Neural progenitor cell (in vitro differentiated cells): ENCODE measurements at regions not wholly inside any gene's neighbourhood (a gene's known extent, or its start where the extent isn't known, plus 50 kb on each side); places are given as distances from the start of the nearest gene placed in this dataset.

Experiments used
- DNase-seq: peaks from one replicate; pipeline ENCODE4 v3.0.0-alpha.2; 2016; ENCODE audit warnings: low spot score
- H2AFZ ChIP-seq: fragments of 200-600 bp; sonication (generic); replicated peaks from 2 replicates; pipeline ENCODE4 v1.6.1; 2016; ENCODE audit warnings: antibody characterized with exemption
- H3F3A ChIP-seq: fragments of 200-600 bp; sonication (generic); 2 replicates; pipeline ENCODE4 v1.6.1; 2016; ENCODE audit warnings: antibody characterized with exemption, low read depth
- H3K27ac ChIP-seq: fragments of 200-600 bp; sonication (generic); 2 replicates; pipeline ENCODE4 v1.5.1; 2016; ENCODE audit warnings: mild to moderate bottlenecking
- H3K27me3 ChIP-seq: fragments of 200-600 bp; sonication (generic); 2 replicates; pipeline ENCODE4 v1.6.1; 2016; ENCODE audit warnings: mild to moderate bottlenecking, moderate library complexity
- H3K36me3 ChIP-seq: fragments of 200-600 bp; sonication (generic); 2 replicates; pipeline ENCODE4 v1.5.1; 2016
- H3K4me1 ChIP-seq: fragments of 200-600 bp; sonication (generic); 2 replicates; pipeline ENCODE4 v1.6.1; 2016; ENCODE audit warnings: mixed run types
- H3K4me2 ChIP-seq: fragments of 200-600 bp; sonication (generic); 2 replicates; pipeline ENCODE4 v1.6.1; 2016
- H3K4me3 ChIP-seq: fragments of 200-600 bp; sonication (generic); 2 replicates; pipeline ENCODE4 v1.5.1; 2016
- H3K79me2 ChIP-seq: fragments of 200-600 bp; sonication (generic); 2 replicates; pipeline ENCODE4 v1.6.1; 2016; ENCODE audit warnings: low read depth
- H3K9ac ChIP-seq: fragments of 200-600 bp; sonication (generic); 2 replicates; pipeline ENCODE4 v1.6.1; 2016
- H3K9me3 ChIP-seq: fragments of 200-600 bp; sonication (generic); 2 replicates; pipeline ENCODE4 v1.5.1; 2016; ENCODE audit warnings: low read depth
- H4K20me1 ChIP-seq: fragments of 200-600 bp; sonication (generic); 2 replicates; pipeline ENCODE4 v1.6.1; 2016; ENCODE audit warnings: low read depth
- H3K27ac Mint-ChIP-seq: 3 replicates; pipeline ENCODE4 v1.8.0; 2021; ENCODE audit warnings: mixed read lengths
- H3K27me3 Mint-ChIP-seq: 2 replicates; pipeline ENCODE4 v1.8.0; 2022; ENCODE audit warnings: low read depth, mild to moderate bottlenecking, inconsistent platforms, moderate library complexity, mixed read lengths; ENCODE audit not compliant: insufficient read depth
- H3K36me3 Mint-ChIP-seq: 3 replicates; pipeline ENCODE4 v1.8.0; 2021; ENCODE audit warnings: mixed read lengths
- H3K4me1 Mint-ChIP-seq: 3 replicates; pipeline ENCODE4 v1.8.0; 2021; ENCODE audit warnings: mixed read lengths
- H3K4me3 Mint-ChIP-seq: 3 replicates; pipeline ENCODE4 v1.8.0; 2021; ENCODE audit warnings: mild to moderate bottlenecking, moderate library complexity, mixed read lengths
- H3K9me3 Mint-ChIP-seq: 3 replicates; pipeline ENCODE4 v1.8.0; 2020; ENCODE audit warnings: mixed read lengths
- CTCF ChIP-seq: fragments of 200-600 bp; sonication (generic); IDR thresholded peaks from 2 replicates; pipeline ENCODE4 v1.5.1; 2017; ENCODE audit warnings: antibody characterized with exemption, mild to moderate bottlenecking
- EZH2 ChIP-seq: fragments of 200-600 bp; sonication (generic); IDR thresholded peaks from 2 replicates; pipeline ENCODE4 v1.6.1; 2017; ENCODE audit warnings: antibody characterized with exemption, mild to moderate bottlenecking, moderate library complexity
- EZH2phosphoT487 ChIP-seq: fragments of 200-600 bp; sonication (generic); IDR thresholded peaks from 2 replicates; pipeline ENCODE4 v1.6.1; 2017; ENCODE audit warnings: antibody characterized with exemption

- H3K4me3 ChIP-seq, result no peak overlapping the region
- peaks cover 2% of the 10 kb centered on the region for H3K36me3 ChIP-seq
- no peak overlapping the region for H2AFZ ChIP-seq
- no peak overlapping the region for H3K4me2 ChIP-seq
- no peaks in the 10 kb centered on the region for H4K20me1 ChIP-seq
- peaks cover 9% of the 10 kb centered on the region for H3K9me3 Mint-ChIP-seq
- peaks cover 2% of the 10 kb centered on the region for H3K27me3 Mint-ChIP-seq
- no peaks in the 10 kb centered on the region for H3K79me2 ChIP-seq
- TF ChIP-seq CTCF, result no peak
- no peak for TF ChIP-seq EZH2phosphoT487
- TF ChIP-seq EZH2, result no peak
- no peak overlapping the region for H3K27ac ChIP-seq
- no peaks in the 10 kb centered on the region for H3K4me1 ChIP-seq
- no peak overlapping the region for H3K27ac Mint-ChIP-seq
- H3K4me3 Mint-ChIP-seq, result no peak overlapping the region
- no peaks in the 10 kb centered on the region for H3F3A ChIP-seq
- H3K36me3 Mint-ChIP-seq, result no peaks in the 10 kb centered on the region
- H3K4me1 Mint-ChIP-seq, result no peaks in the 10 kb centered on the region
- no peak for DNase-seq
- H3K9ac ChIP-seq, result no peak overlapping the region
- no peaks in the 10 kb centered on the region for H3K27me3 ChIP-seq
- H3K9me3 ChIP-seq, result no peaks in the 10 kb centered on the region
These were observed 857.9 kb upstream of the HTR2C start for GRCh38 chrX:113726009-113726408.

GRCh38 chrX:113699939-113700338, 859.3 kb upstream of the AMOT start:
- no peak overlapping the region for H3K4me3 ChIP-seq
- Mint-ChIP-seq H3K9me3 (peaks cover 2% of the 10 kb centered on the region), H3K27ac (no peak overlapping the region), H3K4me3 (no peak overlapping the region), H3K27me3 (peaks cover 2% of the 10 kb centered on the region), H3K36me3 (no peaks in the 10 kb centered on the region), H3K4me1 (no peaks in the 10 kb centered on the region)
- no peaks in the 10 kb centered on the region for H4K20me1 ChIP-seq
- no peaks in the 10 kb centered on the region for H3K27me3 ChIP-seq
- no peaks in the 10 kb centered on the region for H3F3A ChIP-seq
- TF ChIP-seq EZH2phosphoT487, result no peak
- no peak for TF ChIP-seq EZH2
- TF ChIP-seq CTCF, result no peak
- H2AFZ ChIP-seq, result no peak overlapping the region
- H3K36me3 ChIP-seq, result peaks cover 5% of the 10 kb centered on the region
- no peak overlapping the region for H3K4me2 ChIP-seq
- H3K27ac ChIP-seq, result no peak overlapping the region
- H3K4me1 ChIP-seq, result no peaks in the 10 kb centered on the region
- H3K9me3 ChIP-seq, result no peaks in the 10 kb centered on the region
- no peaks in the 10 kb centered on the region for H3K79me2 ChIP-seq
- no peak overlapping the region for H3K9ac ChIP-seq
- DNase-seq, result no peak

- Histone ChIP-seq H3K9me3 (no peaks in the 10 kb centered on the region), H3K4me1 (peaks cover 5% of the 10 kb centered on the region), H3K27me3 (no peaks in the 10 kb centered on the region), H3K4me2 (no peak overlapping the region), H3K4me3 (no peak overlapping the region), H3K9ac (no peak overlapping the region), H3K36me3 (no peaks in the 10 kb centered on the region), H4K20me1 (no peaks in the 10 kb centered on the region), H3K79me2 (no peaks in the 10 kb centered on the region), H3K27ac (no peak overlapping the region), H2AFZ (no peak overlapping the region), H3F3A (no peaks in the 10 kb centered on the region)
- H3K27me3 Mint-ChIP-seq, result no peaks in the 10 kb centered on the region
- no peaks in the 10 kb centered on the region for H3K36me3 Mint-ChIP-seq
- TF ChIP-seq EZH2phosphoT487 (no peak), CTCF (no peak), EZH2 (no peak)
- no peak overlapping the region for H3K4me3 Mint-ChIP-seq
- H3K27ac Mint-ChIP-seq, result no peak overlapping the region
- no peaks in the 10 kb centered on the region for H3K9me3 Mint-ChIP-seq
- DNase-seq, result no peak
- no peaks in the 10 kb centered on the region for H3K4me1 Mint-ChIP-seq
These were observed 834.6 kb upstream of the AMOT start for GRCh38 chrX:113675278-113675677.

- no peaks in the 10 kb centered on the region for H3K36me3 Mint-ChIP-seq
- Histone ChIP-seq H3K9ac (no peak overlapping the region), H3K79me2 (peaks cover 9% of the 10 kb centered on the region), H3K27me3 (no peaks in the 10 kb centered on the region), H3K4me2 (no peak overlapping the region), H2AFZ (no peak overlapping the region), H3K4me1 (peaks cover 11% of the 10 kb centered on the region), H3K27ac (no peak overlapping the region), H4K20me1 (no peaks in the 10 kb centered on the region), H3K4me3 (no peak overlapping the region), H3K36me3 (no peaks in the 10 kb centered on the region), H3K9me3 (no peaks in the 10 kb centered on the region), H3F3A (no peaks in the 10 kb centered on the region)
- no peak overlapping the region for H3K4me3 Mint-ChIP-seq
- DNase-seq, result no peak
- H3K9me3 Mint-ChIP-seq, result no peaks in the 10 kb centered on the region
- no peaks in the 10 kb centered on the region for H3K4me1 Mint-ChIP-seq
- no peak overlapping the region for H3K27ac Mint-ChIP-seq
- TF ChIP-seq EZH2phosphoT487, result no peak
- TF ChIP-seq EZH2, result no peak
- TF ChIP-seq CTCF, result no peak
- no peaks in the 10 kb centered on the region for H3K27me3 Mint-ChIP-seq
These were observed 810.7 kb upstream of the AMOT start for GRCh38 chrX:113651306-113651705.
